Heart left ventricle (tissue), 13 donors: ENCODE measurements at regions not wholly inside any gene's neighbourhood (a gene's known extent, or its start where the extent isn't known, plus 50 kb on each side); places are given as distances from the start of the nearest gene placed in this dataset.

Experiments used
- CTCF ChIP-seq, 12 donors: fragments of 200-600 bp; sonication (generic) in 4 of 12; IDR thresholded peaks; one replicate each; pipeline versions ENCODE4 v1.5.0 to v1.8.0; 2018 to 2022; ENCODE audit warnings: antibody characterized with exemption in 12 of 12, mild to moderate bottlenecking in 5 of 12
- POLR2A ChIP-seq, 2 donors: fragments of 450-650 bp; IDR thresholded peaks; one replicate each; pipeline ENCODE4 v1.6.1; 2017; ENCODE audit warnings: antibody characterized with exemption in 2 of 2, mild to moderate bottlenecking in 2 of 2, moderate library complexity in 2 of 2
- donor health status: ischemic (EF 13 %, LVEDD 7.1; RV severe dilation, severe dysfunction).
- donor health status: DM: no; HTN: yes; CAD: no.
- donor health status: DM: no; HTN: no; CAD: no.
- donor health status: ischemic (EF 25% LVEDD 6.9; RV normal size, moderate dysfunction).
- donor health status: ischemic (EF 25% LVEDD 5.7; RV mildly dilated, moderate dysfunction).
- donor health status: ischemic (EF 35%, LVEDD 5.7; RV mildly dilated, moderate dysfunction).
- donor health status: nonischemic (EF 11% LVEDD 7.7; RV severe dilation, severe dysfunction).
- donor health status: DM: yes; HTN: yes; CAD: no.
- donor health status: PGD.
- donor health status: ischemic (EF 29% LVEDD 5.4; RV normal size, mild dysfunction).
- donor health status: nonischemic (EF 23%, LVEDD 6.1; RV moderate dilation, normal function).

- TF ChIP-seq POLR2A (IDR thresholded peaks at IDR 0.05) (no peak), CTCF (IDR thresholded peaks at IDR 0.05) (no peak)
Observed at GRCh38 chr2:67522148-67522547, 125.0 kb downstream of the ETAA1 start.
